CD4-positive, alpha-beta T cell (primary cell): ENCODE measurements at regions not wholly inside any gene's neighbourhood (a gene's known extent, or its start where the extent isn't known, plus 50 kb on each side); places are given as distances from the start of the nearest gene placed in this dataset.
"Not testable (repeated sequence)": the region's sequence is repeated elsewhere in the genome, so short reads cannot be mapped to it uniquely, and the experiment has no call there.

Experiments used
- ATAC-seq: fragments of 200-7000 bp; cut with Tn5 transposase; one replicate; pipeline ENCODE4 v1.10.0; 2022; ENCODE audit warnings: mild to moderate bottlenecking; ENCODE audit not compliant: poor library complexity
- CTCF ChIA-PET: fragments of 350-600 bp; sonication (Branson Sonifier 250); formaldehyde crosslinking; loops from one replicate; lab custom pipeline; 2021; ENCODE audit warnings: antibody characterized with exemption, inconsistent platforms; lab: Charles Lee
- POLR2A ChIA-PET: fragments of 350-600 bp; sonication (Branson Sonifier 250); formaldehyde crosslinking; loops from one replicate; lab custom pipeline; 2021; ENCODE audit warnings: antibody characterized with exemption, inconsistent platforms; lab: Charles Lee
- DNase-seq, 14 experiments: peaks; one replicate each; pipeline ENCODE4 v3.0.0-alpha.2; 2013 to 2020; ENCODE audit warnings: mixed read lengths in 2 of 14
- H3K27ac ChIP-seq, 2 donors: one replicate each; pipeline versions ENCODE4 v1.5.1 to v1.7.0; 2013; ENCODE audit warnings: low read length in 2 of 2, low read depth in 1 of 2, mild to moderate bottlenecking in 1 of 2
- H3K27me3 ChIP-seq, 2 experiments: 1 replicate in 1 of 2; 2 replicates in 1 of 2; pipeline versions ENCODE4 v1.6.1 to v1.7.0; 2013; ENCODE audit warnings: low read length in 2 of 2, control low read depth in 1 of 2, mild to moderate bottlenecking in 1 of 2, moderate library complexity in 1 of 2; ENCODE audit not compliant: insufficient read depth in 2 of 2, control insufficient read depth in 1 of 2
- H3K36me3 ChIP-seq: one replicate; pipeline ENCODE4 v1.6.1; 2013; ENCODE audit warnings: low read length, control low read depth; ENCODE audit not compliant: insufficient read depth
- H3K4me1 ChIP-seq: one replicate; pipeline ENCODE4 v1.6.1; 2013; ENCODE audit warnings: low read length, control low read depth; ENCODE audit not compliant: insufficient read depth
- H3K4me3 ChIP-seq: one replicate; pipeline ENCODE4 v1.5.1; 2013; ENCODE audit warnings: mild to moderate bottlenecking, low read length, moderate library complexity
- H3K9me3 ChIP-seq, 2 experiments: 1 replicate in 1 of 2; 2 replicates in 1 of 2; pipeline versions ENCODE4 v1.6.1 to v1.7.0; 2013; ENCODE audit warnings: low read length in 2 of 2, mild to moderate bottlenecking in 2 of 2, control low read depth in 1 of 2, moderate library complexity in 1 of 2; ENCODE audit not compliant: control insufficient read depth in 1 of 2, insufficient read depth in 1 of 2
- H3K27ac Mint-ChIP-seq: one replicate; pipeline ENCODE4 v1.8.0; 2020; ENCODE audit warnings: mixed read lengths
- H3K27me3 Mint-ChIP-seq: one replicate; pipeline ENCODE4 v1.8.0; 2021; ENCODE audit warnings: mixed read lengths
- H3K36me3 Mint-ChIP-seq: one replicate; pipeline ENCODE4 v1.8.0; 2021; ENCODE audit warnings: low read depth, mixed read lengths
- H3K4me1 Mint-ChIP-seq: one replicate; pipeline ENCODE4 v1.8.0; 2021; ENCODE audit warnings: low read depth, mixed read lengths
- H3K4me3 Mint-ChIP-seq: one replicate; pipeline ENCODE4 v1.8.0; 2020; ENCODE audit warnings: mild to moderate bottlenecking, mixed read lengths
- H3K9me3 Mint-ChIP-seq: one replicate; pipeline ENCODE4 v1.8.0; 2020; ENCODE audit warnings: mixed read lengths
- CTCF ChIP-seq: fragments of 200-600 bp; IDR thresholded peaks from one replicate; pipeline ENCODE4 v1.8.0; 2022; ENCODE audit warnings: antibody characterized with exemption, mild to moderate bottlenecking
- intact Hi-C, 2 experiments: fragments of 100-400 bp; cut with DNase I in 1 of 2; cut with micrococcal nuclease in 1 of 2; formaldehyde crosslinking; loops; one replicate each; pipeline versions ENCODE4 v1.15.1 to v1.9.0; 2023 to 2025; cut with DNase I, micrococcal nuclease

GRCh38 chr17:77088455-77089123, 52.2 kb upstream of the SEC14L1 start:
- ATAC-seq = peak; percentile 87
- TF ChIP-seq CTCF = peak; percentile 57
- CTCF ChIA-PET = interaction anchor here (0.7 to 1.6 kb wide), 5 partner anchors 9 to 127 kb away, joined by 3 to 19 read pairs (median 4); partner anchors contain the start of gene SEC14L1
- Mint-ChIP-seq H3K36me3 (peaks cover 51% of the 10 kb centered on the region), H3K4me3 (peak overlapping the region; percentile 99), H3K27ac (peak overlapping the region; percentile 95), H3K27me3 (no peaks in the 10 kb centered on the region), H3K9me3 (no peaks in the 10 kb centered on the region), H3K4me1 (peaks cover 44% of the 10 kb centered on the region)
- intact Hi-C loops = loop anchor here (1.0 to 5.0 kb wide), 3 partner anchors 52 to 361 kb away; partner anchors contain the start of genes SEC14L1 (in 2 of the 2), JMJD6 (in 1 of the 2) and METTL23 (in 1 of the 2)
- peak; percentile 68 to 95 (median 80) for DNase-seq
- no peaks in the 10 kb centered on the region for H3K9me3 ChIP-seq
- peak overlapping the region; percentile 98 for H3K4me3 ChIP-seq
- H3K27me3 ChIP-seq = no peaks in the 10 kb centered on the region
- peaks cover 49% of the 10 kb centered on the region for H3K4me1 ChIP-seq
- H3K36me3 ChIP-seq = peaks cover 36% of the 10 kb centered on the region
- POLR2A ChIA-PET = interaction anchor here (0.6 to 1.9 kb wide), 13 partner anchors 11 to 1598 kb away, joined by 3 to 47 read pairs (median 3); partner anchors contain the start of genes MFSD11, MGAT5B, SEC14L1 and SRSF2
- peak overlapping the region; percentile 70 to 95 for H3K27ac ChIP-seq

DNA sequence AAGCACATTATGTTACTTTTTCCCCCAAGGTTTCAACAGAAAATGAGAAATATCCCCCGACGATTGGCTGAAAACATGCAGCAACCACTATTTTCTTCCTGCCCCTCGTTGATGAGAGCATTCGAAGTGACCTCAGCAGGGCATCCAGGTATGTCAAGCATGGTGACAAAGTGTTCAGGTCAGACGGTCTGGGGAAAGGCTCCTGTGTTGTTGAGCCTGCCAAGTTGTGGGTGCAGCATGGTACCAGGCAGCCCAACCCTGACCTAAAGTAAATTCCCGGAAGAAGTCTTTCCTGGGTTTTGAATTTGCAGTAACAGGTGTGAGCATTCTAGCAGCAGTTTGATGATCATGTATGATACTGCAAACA, 51.7 kb upstream of the SEC14L1 start:
- H3K27ac Mint-ChIP-seq = peak overlapping the region; percentile 95
- no peak for ATAC-seq
- no peak for TF ChIP-seq CTCF
- H3K9me3 Mint-ChIP-seq = no peaks in the 10 kb centered on the region
- H3K36me3 ChIP-seq = peaks cover 41% of the 10 kb centered on the region
- POLR2A ChIA-PET = interaction anchor here (0.6 to 1.9 kb wide), 11 partner anchors 10 to 1598 kb away, joined by 3 to 47 read pairs (median 5); partner anchors contain the start of genes MFSD11, MGAT5B, SEC14L1 and SRSF2
- no peaks in the 10 kb centered on the region for H3K27me3 ChIP-seq
- CTCF ChIA-PET = interaction anchor here (1.0 to 1.6 kb wide), 3 partner anchors 9 to 51 kb away, joined by 3 to 19 read pairs (median 10); partner anchors contain the start of gene SEC14L1
- H3K9me3 ChIP-seq = no peaks in the 10 kb centered on the region
- H3K27me3 Mint-ChIP-seq = no peaks in the 10 kb centered on the region
- H3K4me1 Mint-ChIP-seq = peaks cover 44% of the 10 kb centered on the region
- DNase-seq = no peak
- H3K4me3 Mint-ChIP-seq = peak overlapping the region; percentile 99
- peak overlapping the region; percentile 98 for H3K4me3 ChIP-seq
- H3K36me3 Mint-ChIP-seq = peaks cover 56% of the 10 kb centered on the region
- H3K27ac ChIP-seq = peak overlapping the region; percentile 70 to 95
- intact Hi-C loops = loop anchor here (2.0 to 5.0 kb wide), 2 partner anchors 52 to 362 kb away; partner anchors contain the start of genes JMJD6 (in 1 of the 2), METTL23 (in 1 of the 2) and SEC14L1 (in 1 of the 2)
- H3K4me1 ChIP-seq = peaks cover 49% of the 10 kb centered on the region

DNA sequence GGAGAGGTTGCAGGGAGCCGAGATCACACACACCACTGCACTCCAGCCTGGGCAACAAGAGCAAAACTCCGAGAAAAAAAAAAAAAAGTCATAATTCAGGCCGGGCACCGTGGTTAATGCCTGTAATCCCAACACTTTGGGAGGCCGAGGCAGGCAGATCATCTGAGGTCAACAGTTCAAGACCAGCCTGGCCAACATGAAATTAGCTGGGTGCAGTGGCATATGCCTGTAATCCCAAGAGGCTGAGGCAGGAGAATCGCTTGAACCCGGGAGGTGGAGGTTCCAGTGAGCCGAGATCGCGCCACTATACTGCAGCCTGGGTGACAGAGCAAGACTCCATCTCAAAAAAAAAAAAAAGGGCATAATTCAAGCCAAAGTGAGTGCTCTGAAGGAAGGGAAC, 50.8 kb upstream of the SEC14L1 start:
- Histone ChIP-seq H3K36me3 (peaks cover 50% of the 10 kb centered on the region), H3K4me1 (peaks cover 49% of the 10 kb centered on the region)
- Mint-ChIP-seq H3K4me3 (peak overlapping the region; percentile 70), H3K27ac (peak overlapping the region; percentile 51), H3K4me1 (peaks cover 46% of the 10 kb centered on the region), H3K36me3 (peaks cover 65% of the 10 kb centered on the region)
- H3K27me3 ChIP-seq, H3K27me3 Mint-ChIP-seq, H3K27ac ChIP-seq, POLR2A ChIA-PET, ATAC-seq, CTCF ChIA-PET, H3K9me3 Mint-ChIP-seq, H3K9me3 ChIP-seq, DNase-seq, H3K4me3 ChIP-seq: not testable (repeated sequence)
- intact Hi-C loops = loop anchor here (2.0 to 5.0 kb wide), 2 partner anchors 51 to 363 kb away; partner anchors contain the start of genes JMJD6 (in 1 of the 2), METTL23 (in 1 of the 2) and SEC14L1 (in 1 of the 2)
